Mesendoderm (in vitro differentiated cells): ENCODE measurements at regions not wholly inside any gene's neighbourhood (a gene's known extent, or its start where the extent isn't known, plus 50 kb on each side); places are given as distances from the start of the nearest gene placed in this dataset.
A peak's percentile ranks its signal among the peaks of the same experiment; 100 is the strongest.
"Not testable (repeated sequence)": the region's sequence is repeated elsewhere in the genome, so short reads cannot be mapped to it uniquely, and the experiment has no call there.

Experiments
- DNase-seq: peaks from one replicate; pipeline ENCODE4 v3.0.0; 2013
- H2AK5ac ChIP-seq: 2 replicates; pipeline ENCODE4 v1.6.1; 2013; ENCODE audit warnings: low read length, inconsistent platforms
- H2BK120ac ChIP-seq: 2 replicates; pipeline ENCODE4 v1.6.1; 2013; ENCODE audit warnings: low read depth, mild to moderate bottlenecking, low read length, moderate library complexity, mixed read lengths
- H2BK15ac ChIP-seq: replicated peaks from 2 replicates; pipeline ENCODE4 v1.6.1; 2013; ENCODE audit warnings: low read depth, mild to moderate bottlenecking, moderate library complexity
- H2BK5ac ChIP-seq: 2 replicates; pipeline ENCODE4 v1.6.1; 2013; ENCODE audit warnings: low read length, inconsistent platforms
- H3K18ac ChIP-seq: 2 replicates; pipeline ENCODE4 v1.6.1; 2013; ENCODE audit warnings: mild to moderate bottlenecking, low read length, mixed read lengths
- H3K23ac ChIP-seq: one replicate; pipeline ENCODE4 v1.6.1; 2013; ENCODE audit warnings: low read length
- H3K27ac ChIP-seq: 2 replicates; pipeline ENCODE4 v1.5.1; 2013; ENCODE audit warnings: low read depth, mild to moderate bottlenecking, inconsistent platforms, low read length, moderate library complexity
- H3K27me3 ChIP-seq: 2 replicates; pipeline ENCODE4 v1.6.1; 2013; ENCODE audit warnings: low read length, control low read depth, mild to moderate bottlenecking, inconsistent platforms; ENCODE audit not compliant: insufficient read depth, poor library complexity
- H3K36me3 ChIP-seq: 2 replicates; pipeline ENCODE4 v1.6.1; 2013; ENCODE audit warnings: low read length, inconsistent platforms; ENCODE audit not compliant: control insufficient read depth, insufficient read depth
- H3K4ac ChIP-seq: one replicate; pipeline ENCODE4 v1.6.1; 2013; ENCODE audit warnings: low read depth, mild to moderate bottlenecking, low read length, moderate library complexity
- H3K4me1 ChIP-seq: 2 replicates; pipeline ENCODE4 v1.6.1; 2013; ENCODE audit warnings: low read depth, low read length, inconsistent platforms; ENCODE audit not compliant: control insufficient read depth
- H3K4me2 ChIP-seq: 2 replicates; pipeline ENCODE4 v1.6.1; 2013; ENCODE audit warnings: low read length
- H3K4me3 ChIP-seq: 2 replicates; pipeline ENCODE4 v1.5.1; 2013; ENCODE audit warnings: mild to moderate bottlenecking, low read length
- H3K56ac ChIP-seq: one replicate; pipeline ENCODE4 v1.6.1; 2013; ENCODE audit warnings: low read length
- H3K79me1 ChIP-seq: 2 replicates; pipeline ENCODE4 v1.6.1; 2013; ENCODE audit warnings: low read length, inconsistent platforms
- H3K79me2 ChIP-seq: 2 replicates; pipeline ENCODE4 v1.6.1; 2013; ENCODE audit warnings: mild to moderate bottlenecking, low read length; ENCODE audit not compliant: control insufficient read depth, insufficient read depth
- H3K9ac ChIP-seq: 2 replicates; pipeline ENCODE4 v1.6.1; 2013; ENCODE audit warnings: low read length, inconsistent platforms
- H4K5ac ChIP-seq: one replicate; pipeline ENCODE4 v1.6.1; 2013; ENCODE audit warnings: low read length
- H4K8ac ChIP-seq: one replicate; pipeline ENCODE4 v1.6.1; 2013; ENCODE audit warnings: low read depth, mild to moderate bottlenecking, control low read depth, low read length, moderate library complexity
- WGBS: extraction: QIAGEN DNeasy Blood & Tissue Kit; methylation state at CpG from one replicate; pipeline ENCODE4 v1.1.7; 2013; ENCODE audit warnings: low lambda C conversion rate, missing lambda C conversion rate; ENCODE audit not compliant: insufficient coverage; ENCODE audit errors: extremely low coverage; 5-methylcytosine and 5-hydroxymethylcytosine counted together

- Histone ChIP-seq H2BK120ac (no peak overlapping the region), H3K4me2 (no peak overlapping the region), H2BK5ac (no peak overlapping the region), H3K9ac (no peak overlapping the region), H3K4me3 (no peak overlapping the region), H3K56ac (no peak overlapping the region), H3K79me1 (no peaks in the 10 kb centered on the region), H4K8ac (no peak overlapping the region), H2BK15ac (no peak overlapping the region), H3K36me3 (no peaks in the 10 kb centered on the region), H3K27ac (no peak overlapping the region), H4K5ac (no peak overlapping the region), H3K27me3 (no peaks in the 10 kb centered on the region), H3K4ac (no peak overlapping the region), H2AK5ac (no peak overlapping the region), H3K79me2 (no peaks in the 10 kb centered on the region), H3K23ac (no peak overlapping the region), H3K18ac (no peak overlapping the region), H3K4me1 (no peaks in the 10 kb centered on the region)
- DNase-seq = no peak
- WGBS = no CpG with 5 or more reads among the region's 3 CpGs
Observed at GRCh38 chr9:102479191-102479590, 515.9 kb upstream of the CYLC2 start.

GRCh38 chr9:102474357-102474756, 520.8 kb upstream of the CYLC2 start:
- WGBS = no CpG with 5 or more reads among the region's 2 CpGs
- H3K4me2 ChIP-seq = no peak overlapping the region
- no peak overlapping the region for H3K27ac ChIP-seq
- H3K27me3 ChIP-seq = no peaks in the 10 kb centered on the region
- H3K79me2 ChIP-seq = no peaks in the 10 kb centered on the region
- H3K4ac ChIP-seq = no peak overlapping the region
- no peaks in the 10 kb centered on the region for H3K36me3 ChIP-seq
- no peaks in the 10 kb centered on the region for H3K79me1 ChIP-seq
- DNase-seq = no peak
- no peaks in the 10 kb centered on the region for H3K4me1 ChIP-seq
- H3K23ac ChIP-seq = no peak overlapping the region
- no peak overlapping the region for H3K4me3 ChIP-seq
- H3K56ac ChIP-seq = no peak overlapping the region
- H2BK15ac ChIP-seq = no peak overlapping the region
- H3K18ac ChIP-seq = no peak overlapping the region
- no peak overlapping the region for H4K5ac ChIP-seq
- H2BK120ac ChIP-seq = no peak overlapping the region
- no peak overlapping the region for H2AK5ac ChIP-seq
- no peak overlapping the region for H3K9ac ChIP-seq
- H2BK5ac ChIP-seq = no peak overlapping the region
- no peak overlapping the region for H4K8ac ChIP-seq

- H3K4me1 ChIP-seq, H3K56ac ChIP-seq, H3K27ac ChIP-seq, H3K4ac ChIP-seq, H3K27me3 ChIP-seq, H3K18ac ChIP-seq, H3K79me2 ChIP-seq, H4K8ac ChIP-seq, H3K9ac ChIP-seq, H2BK120ac ChIP-seq, H3K36me3 ChIP-seq, H3K4me3 ChIP-seq, H4K5ac ChIP-seq, H3K23ac ChIP-seq, DNase-seq, H3K4me2 ChIP-seq, H3K79me1 ChIP-seq, H2AK5ac ChIP-seq, H2BK15ac ChIP-seq, H2BK5ac ChIP-seq: not testable (repeated sequence)
- WGBS = no CpG with 5 or more reads among the region's 7 CpGs
Observed at GRCh38 chr9:102469430-102469829, 525.7 kb upstream of the CYLC2 start.

DNA sequence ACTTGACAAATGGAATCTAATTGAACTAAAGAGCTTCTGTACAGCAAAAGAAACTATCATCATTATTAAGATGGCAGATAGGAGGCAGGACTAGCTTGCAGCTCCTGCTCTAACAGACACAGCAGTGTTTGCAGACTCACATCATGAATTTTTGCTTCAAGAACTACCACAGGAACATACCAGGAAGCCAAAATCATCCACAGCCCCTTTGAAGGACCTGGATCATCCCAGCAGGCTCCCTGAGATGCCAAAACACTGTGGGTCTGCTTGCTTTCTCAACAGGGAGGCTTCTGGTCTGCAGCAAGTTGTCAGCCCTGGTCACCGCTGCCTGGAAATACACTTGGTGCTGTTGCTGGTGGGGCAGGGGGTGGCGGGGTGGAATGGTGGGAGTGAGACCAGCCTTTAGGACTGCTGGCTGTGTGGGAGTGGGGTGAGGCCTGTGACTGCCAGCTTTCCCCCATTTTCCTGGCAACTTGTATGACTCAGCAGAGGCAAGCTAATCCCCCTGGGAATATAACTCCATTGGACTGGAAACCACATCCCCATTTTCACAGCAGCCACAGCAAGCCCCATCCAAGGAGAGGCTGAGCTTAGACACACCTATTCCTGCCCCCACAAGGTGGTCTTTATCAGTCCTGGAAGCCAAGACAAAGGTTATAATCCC, 533.8 kb upstream of the CYLC2 start:
- no peak overlapping the region for H3K4ac ChIP-seq
- no peaks in the 10 kb centered on the region for H3K36me3 ChIP-seq
- no peak overlapping the region for H3K18ac ChIP-seq
- H2BK15ac ChIP-seq = no peak overlapping the region
- H3K27ac ChIP-seq = no peak overlapping the region
- no peaks in the 10 kb centered on the region for H3K27me3 ChIP-seq
- WGBS = no CpG with 5 or more reads among the region's 2 CpGs
- H3K79me2 ChIP-seq = no peaks in the 10 kb centered on the region
- peak; percentile 11 for DNase-seq
- H3K4me2 ChIP-seq = no peak overlapping the region
- H3K23ac ChIP-seq = no peak overlapping the region
- no peak overlapping the region for H4K5ac ChIP-seq
- H2BK5ac ChIP-seq = no peak overlapping the region
- no peaks in the 10 kb centered on the region for H3K79me1 ChIP-seq
- H4K8ac ChIP-seq = no peak overlapping the region
- no peak overlapping the region for H2BK120ac ChIP-seq
- H3K4me1 ChIP-seq = no peaks in the 10 kb centered on the region
- no peak overlapping the region for H3K4me3 ChIP-seq
- H2AK5ac ChIP-seq = no peak overlapping the region
- no peak overlapping the region for H3K9ac ChIP-seq
- H3K56ac ChIP-seq = no peak overlapping the region

- Histone ChIP-seq H3K4me2 (no peak overlapping the region), H2BK120ac (no peak overlapping the region), H3K9ac (no peak overlapping the region), H3K36me3 (no peaks in the 10 kb centered on the region), H3K4ac (no peak overlapping the region), H3K23ac (no peak overlapping the region), H3K79me1 (no peaks in the 10 kb centered on the region), H4K5ac (no peak overlapping the region), H3K27me3 (no peaks in the 10 kb centered on the region), H2BK15ac (no peak overlapping the region), H3K4me3 (no peak overlapping the region), H2BK5ac (no peak overlapping the region), H3K56ac (no peak overlapping the region), H3K79me2 (no peaks in the 10 kb centered on the region), H3K27ac (no peak overlapping the region), H4K8ac (no peak overlapping the region), H3K4me1 (no peaks in the 10 kb centered on the region), H3K18ac (no peak overlapping the region), H2AK5ac (no peak overlapping the region)
- no CpG with 5 or more reads among the region's 1 CpG for WGBS
- DNase-seq = no peak
Observed at GRCh38 chr9:102459828-102460227, 535.3 kb upstream of the CYLC2 start.

DNA sequence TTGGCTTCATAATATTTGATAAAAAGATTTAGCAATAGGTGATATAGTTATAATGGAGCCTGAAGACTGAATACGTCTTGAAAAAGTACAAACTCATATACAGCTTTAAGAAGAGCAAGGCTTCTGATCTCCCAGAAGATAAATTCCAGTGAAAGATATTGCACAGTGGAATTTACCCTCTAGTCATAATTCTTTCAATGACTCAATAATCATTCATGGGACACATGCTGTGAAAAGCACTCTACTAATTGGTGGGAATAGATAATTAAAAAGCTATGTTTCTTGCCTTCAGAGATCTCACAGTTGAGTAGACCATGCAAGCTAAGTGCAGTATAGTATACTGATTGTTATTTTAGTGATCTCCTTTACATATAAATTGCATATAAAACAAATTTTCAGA, 538.6 kb upstream of the CYLC2 start:
- H3K79me2 ChIP-seq = no peaks in the 10 kb centered on the region
- H3K4me1 ChIP-seq = no peaks in the 10 kb centered on the region
- no peak overlapping the region for H2BK5ac ChIP-seq
- H3K9ac ChIP-seq = no peak overlapping the region
- H2BK15ac ChIP-seq = no peak overlapping the region
- no peak overlapping the region for H2BK120ac ChIP-seq
- no peak overlapping the region for H4K8ac ChIP-seq
- H3K56ac ChIP-seq = no peak overlapping the region
- WGBS = no CpG with 5 or more reads among the region's 1 CpG
- H3K27ac ChIP-seq = no peak overlapping the region
- H3K27me3 ChIP-seq = no peaks in the 10 kb centered on the region
- no peak overlapping the region for H4K5ac ChIP-seq
- H3K4me3 ChIP-seq = no peak overlapping the region
- H3K23ac ChIP-seq = no peak overlapping the region
- no peaks in the 10 kb centered on the region for H3K36me3 ChIP-seq
- H3K18ac ChIP-seq = no peak overlapping the region
- no peak overlapping the region for H2AK5ac ChIP-seq
- H3K4me2 ChIP-seq = no peak overlapping the region
- no peaks in the 10 kb centered on the region for H3K79me1 ChIP-seq
- no peak for DNase-seq
- H3K4ac ChIP-seq = no peak overlapping the region
